ENCODE measurements at regions not wholly inside any gene's neighbourhood (a gene's known extent, or its start where the extent isn't known, plus 50 kb on each side); places are given as distances from the start of the nearest gene placed in this dataset.

GRCh38 chr4:1501754-1502500 lies 95.7 kb upstream of the NKX1-1 start:
- H3K79me2 ChIP-seq (ENCODE audit: insufficient read depth, low read length) = no peaks in the 10 kb centered on the region
- no peak overlapping the region for H2AFZ ChIP-seq (ENCODE audit: low read length)
- H3K27me3 ChIP-seq (ENCODE audit: insufficient read depth, low read length) = no peaks in the 10 kb centered on the region
- H3K4me3 ChIP-seq (ENCODE audit: low read depth, low read length, poor library complexity, severe bottlenecking) = no peak overlapping the region
- no peaks in the 10 kb centered on the region for H4K20me1 ChIP-seq (ENCODE audit: insufficient read depth, low read length)
- no peak overlapping the region for H3K27ac ChIP-seq (ENCODE audit: low read depth, low read length, poor library complexity, severe bottlenecking)
- no peaks in the 10 kb centered on the region for H3K36me3 ChIP-seq (ENCODE audit: insufficient read depth, low read length)
- H3K9me2 ChIP-seq (ENCODE audit: low read depth, low read length) = no peaks in the 10 kb centered on the region
- H3K4me1 ChIP-seq (ENCODE audit: insufficient read depth, low read length, severe bottlenecking) = no peaks in the 10 kb centered on the region
- H3K9ac ChIP-seq (ENCODE audit: low read length) = no peak overlapping the region
- no peaks in the 10 kb centered on the region for H3K9me3 ChIP-seq (ENCODE audit: low read length)
- no peak for TF ChIP-seq CTCF (IDR thresholded peaks at IDR 0.05; ENCODE audit: low read length)
- no peak for TF ChIP-seq EZH2 (IDR thresholded peaks at IDR 0.05; ENCODE audit: borderline replicate concordance, low read length)
- no peak overlapping the region for H3K4me2 ChIP-seq (ENCODE audit: low read length)
- no peaks in the 10 kb centered on the region for H3F3A ChIP-seq (ENCODE audit: insufficient read depth, low read length)

- no peak overlapping the region for H3K4me2 ChIP-seq (ENCODE audit: low read length)
- TF ChIP-seq CTCF (IDR thresholded peaks at IDR 0.05; ENCODE audit: low read length) (no peak), EZH2 (IDR thresholded peaks at IDR 0.05; ENCODE audit: borderline replicate concordance, low read length) (no peak)
Measured at GRCh38 chr4:1500966-1501753, 94.9 kb upstream of the NKX1-1 start.

DNA sequence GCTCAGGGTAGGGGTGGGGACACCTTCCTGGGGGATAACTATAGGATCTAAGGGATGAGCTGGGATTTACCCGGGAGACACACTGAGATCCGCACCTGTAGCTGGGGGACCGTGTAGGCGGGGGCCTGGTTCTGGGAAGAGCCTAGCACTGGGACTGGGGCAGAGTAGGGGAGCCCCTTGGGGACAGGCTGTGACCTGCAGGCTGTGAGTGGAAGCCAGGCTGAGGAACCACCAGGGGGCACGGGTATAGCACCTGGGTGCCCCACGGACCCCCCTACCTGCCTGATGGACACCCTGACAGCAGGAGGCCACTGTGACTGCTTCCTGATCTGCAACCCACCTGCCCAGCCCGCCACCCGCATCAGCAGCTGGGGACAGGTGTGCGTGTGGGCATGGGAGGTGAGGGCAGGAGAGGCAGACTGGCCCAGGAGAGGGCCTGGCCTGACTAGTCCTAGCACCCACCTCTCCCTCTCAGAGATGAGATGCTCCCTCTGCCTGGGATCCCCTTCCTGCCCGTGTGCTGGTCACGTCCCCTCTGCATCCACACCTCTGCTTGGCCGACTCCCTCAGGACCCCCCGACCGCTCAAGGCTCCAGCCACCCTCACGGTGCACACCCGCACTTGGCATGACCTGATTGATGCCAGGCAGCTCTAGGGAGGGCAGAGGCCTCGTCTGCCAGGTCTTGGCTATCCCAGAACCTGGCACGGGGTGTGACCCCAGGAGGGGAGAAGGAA lies 94.2 kb upstream of the NKX1-1 start:
- no peak overlapping the region for H2AFZ ChIP-seq (ENCODE audit: low read length)
- no peak overlapping the region for H3K9ac ChIP-seq (ENCODE audit: low read length)
- no peaks in the 10 kb centered on the region for H3F3A ChIP-seq (ENCODE audit: insufficient read depth, low read length)
- H3K27me3 ChIP-seq (ENCODE audit: insufficient read depth, low read length) = no peaks in the 10 kb centered on the region
- H3K9me2 ChIP-seq (ENCODE audit: low read depth, low read length) = no peaks in the 10 kb centered on the region
- H4K20me1 ChIP-seq (ENCODE audit: insufficient read depth, low read length) = no peaks in the 10 kb centered on the region
- TF ChIP-seq CTCF (IDR thresholded peaks at IDR 0.05; ENCODE audit: low read length) = no peak
- TF ChIP-seq EZH2 (IDR thresholded peaks at IDR 0.05; ENCODE audit: borderline replicate concordance, low read length) = no peak
- H3K9me3 ChIP-seq (ENCODE audit: low read length) = no peaks in the 10 kb centered on the region
- H3K4me2 ChIP-seq (ENCODE audit: low read length) = no peak overlapping the region
- H3K79me2 ChIP-seq (ENCODE audit: insufficient read depth, low read length) = no peaks in the 10 kb centered on the region
- H3K27ac ChIP-seq (ENCODE audit: low read depth, low read length, poor library complexity, severe bottlenecking) = no peak overlapping the region
- H3K4me1 ChIP-seq (ENCODE audit: insufficient read depth, low read length, severe bottlenecking) = no peaks in the 10 kb centered on the region
- no peak overlapping the region for H3K4me3 ChIP-seq (ENCODE audit: low read depth, low read length, poor library complexity, severe bottlenecking)
- H3K36me3 ChIP-seq (ENCODE audit: insufficient read depth, low read length) = no peaks in the 10 kb centered on the region

More at GRCh38 chr4:1500966-1501753, 94.9 kb upstream of the NKX1-1 start:
- Histone ChIP-seq H3K4me1 (ENCODE audit: insufficient read depth, low read length, severe bottlenecking) (no peaks in the 10 kb centered on the region), H3K36me3 (ENCODE audit: insufficient read depth, low read length) (no peaks in the 10 kb centered on the region), H3K9me2 (ENCODE audit: low read depth, low read length) (no peaks in the 10 kb centered on the region), H3K27me3 (ENCODE audit: insufficient read depth, low read length) (no peaks in the 10 kb centered on the region), H3K9me3 (ENCODE audit: low read length) (no peaks in the 10 kb centered on the region), H3K4me3 (ENCODE audit: low read depth, low read length, poor library complexity, severe bottlenecking) (no peak overlapping the region), H4K20me1 (ENCODE audit: insufficient read depth, low read length) (no peaks in the 10 kb centered on the region), H3K9ac (ENCODE audit: low read length) (no peak overlapping the region), H2AFZ (ENCODE audit: low read length) (no peak overlapping the region), H3K27ac (ENCODE audit: low read depth, low read length, poor library complexity, severe bottlenecking) (no peak overlapping the region), H3F3A (ENCODE audit: insufficient read depth, low read length) (no peaks in the 10 kb centered on the region), H3K79me2 (ENCODE audit: insufficient read depth, low read length) (no peaks in the 10 kb centered on the region)
